Right atrium auricular region (tissue), 2 donors: ENCODE measurements at regions not wholly inside any gene's neighbourhood (a gene's known extent, or its start where the extent isn't known, plus 50 kb on each side); places are given as distances from the start of the nearest gene placed in this dataset.

ENCODE experiments used
- DNase-seq: peaks from one replicate; pipeline ENCODE4 v3.0.0-alpha.2; 2019; ENCODE audit warnings: low spot score
- H3K27ac ChIP-seq, 2 donors: fragments of 200-600 bp; sonication (generic); 1 replicate in 1 of 2; 2 replicates in 1 of 2; pipeline ENCODE4 v1.5.1; 2016 to 2019
- H3K27me3 ChIP-seq, 2 donors: fragments of 200-600 bp; sonication (generic); one replicate each; pipeline versions ENCODE4 v1.5.1 to v1.6.0; 2017 to 2019
- H3K36me3 ChIP-seq: fragments of 200-600 bp; sonication (generic); one replicate; pipeline ENCODE4 v1.5.1; 2016
- H3K4me1 ChIP-seq, 2 donors: fragments of 200-600 bp; sonication (generic); one replicate each; pipeline versions ENCODE4 v1.5.1 to v1.6.0; 2017 to 2019
- H3K4me3 ChIP-seq, 2 donors: fragments of 200-600 bp; sonication (generic); 1 replicate in 1 of 2; 2 replicates in 1 of 2; pipeline ENCODE4 v1.5.1; 2017 to 2019; ENCODE audit warnings: mild to moderate bottlenecking in 1 of 2, moderate library complexity in 1 of 2
- H3K9me3 ChIP-seq, 2 donors: fragments of 200-600 bp; sonication (generic); one replicate each; pipeline ENCODE4 v1.5.1; 2019
- CTCF ChIP-seq, 2 donors: fragments of 200-600 bp; sonication (generic); IDR thresholded peaks; one replicate each; pipeline ENCODE4 v1.5.1; 2019; ENCODE audit warnings: antibody characterized with exemption in 2 of 2

- Histone ChIP-seq H3K27me3 (no peaks in the 10 kb centered on the region), H3K36me3 (no peaks in the 10 kb centered on the region), H3K9me3 (no peaks in the 10 kb centered on the region), H3K27ac (no peak overlapping the region), H3K4me3 (no peak overlapping the region), H3K4me1 (no peaks in the 10 kb centered on the region)
- TF ChIP-seq CTCF (IDR thresholded peaks at IDR 0.05), result no peak
- no peak for DNase-seq
Measured at GRCh38 chr5:82786748-82787147, 290.4 kb downstream of the TMEM167A start.

- Histone ChIP-seq H3K27ac (no peak overlapping the region), H3K9me3 (no peaks in the 10 kb centered on the region), H3K4me3 (no peak overlapping the region), H3K4me1 (no peaks in the 10 kb centered on the region), H3K27me3 (no peaks in the 10 kb centered on the region), H3K36me3 (no peaks in the 10 kb centered on the region)
- TF ChIP-seq CTCF (IDR thresholded peaks at IDR 0.05), result no peak
- DNase-seq, result no peak
Measured at GRCh38 chr5:82785882-82786509, 291.2 kb downstream of the TMEM167A start.

GRCh38 chr5:82785456-82785855 lies 291.7 kb downstream of the TMEM167A start:
- Histone ChIP-seq H3K27me3 (no peaks in the 10 kb centered on the region), H3K4me1 (no peaks in the 10 kb centered on the region)

GRCh38 chr5:82784521-82784920 lies 292.7 kb downstream of the TMEM167A start:
- no peaks in the 10 kb centered on the region for H3K9me3 ChIP-seq
- DNase-seq, result no peak
- no peak for TF ChIP-seq CTCF (IDR thresholded peaks at IDR 0.05)
- H3K4me3 ChIP-seq, result no peak overlapping the region
- no peaks in the 10 kb centered on the region for H3K27me3 ChIP-seq
- H3K27ac ChIP-seq, result no peak overlapping the region
- no peaks in the 10 kb centered on the region for H3K4me1 ChIP-seq
- H3K36me3 ChIP-seq, result no peaks in the 10 kb centered on the region

More at GRCh38 chr5:82785456-82785855, 291.7 kb downstream of the TMEM167A start:
- Histone ChIP-seq H3K36me3 (no peaks in the 10 kb centered on the region), H3K27ac (no peak overlapping the region), H3K4me3 (no peak overlapping the region), H3K9me3 (no peaks in the 10 kb centered on the region)
- no peak for DNase-seq
- TF ChIP-seq CTCF (IDR thresholded peaks at IDR 0.05), result no peak

GRCh38 chr5:82777106-82777505 lies 300.1 kb downstream of the TMEM167A start:
- no peaks in the 10 kb centered on the region for H3K9me3 ChIP-seq
- no peaks in the 10 kb centered on the region for H3K36me3 ChIP-seq
- no peak overlapping the region for H3K27ac ChIP-seq
- no peak for TF ChIP-seq CTCF (IDR thresholded peaks at IDR 0.05)
- no peaks in the 10 kb centered on the region for H3K27me3 ChIP-seq
- no peaks in the 10 kb centered on the region for H3K4me1 ChIP-seq
- H3K4me3 ChIP-seq, result no peak overlapping the region
- no peak for DNase-seq

GRCh38 chr5:82772281-82772680 lies 304.9 kb downstream of the TMEM167A start:
- Histone ChIP-seq H3K4me3 (no peak overlapping the region), H3K27me3 (no peaks in the 10 kb centered on the region), H3K36me3 (no peaks in the 10 kb centered on the region), H3K4me1 (no peaks in the 10 kb centered on the region), H3K27ac (no peak overlapping the region), H3K9me3 (no peaks in the 10 kb centered on the region)
- TF ChIP-seq CTCF (IDR thresholded peaks at IDR 0.05), result no peak
- DNase-seq, result no peak
